Effector memory CD8-positive, alpha-beta T cell (primary cell): ENCODE measurements at regions not wholly inside any gene's neighbourhood (a gene's known extent, or its start where the extent isn't known, plus 50 kb on each side); places are given as distances from the start of the nearest gene placed in this dataset.
"Not testable (repeated sequence)": the region's sequence is repeated elsewhere in the genome, so short reads cannot be mapped to it uniquely, and the experiment has no call there.

Source experiments
- ATAC-seq: fragments of 150-1000 bp; cut with Tn5 transposase; replicated peaks from 2 replicates; pipeline ENCODE4 v1.10.0; 2021; ENCODE audit warnings: mild to moderate bottlenecking, moderate library complexity
- DNase-seq, 3 experiments: peaks; one replicate each; pipeline ENCODE4 v3.0.0; 2021
- H3K27ac Mint-ChIP-seq, 2 donors: one replicate each; pipeline ENCODE4 v1.8.0; 2022; ENCODE audit warnings: mild to moderate bottlenecking in 2 of 2, mixed read lengths in 2 of 2, moderate library complexity in 2 of 2
- H3K27me3 Mint-ChIP-seq, 2 donors: one replicate each; pipeline ENCODE4 v1.8.0; 2022; ENCODE audit warnings: mixed read lengths in 2 of 2
- H3K36me3 Mint-ChIP-seq: one replicate; pipeline ENCODE4 v1.8.0; 2022; ENCODE audit warnings: mild to moderate bottlenecking, moderate library complexity, mixed read lengths; ENCODE audit not compliant: insufficient read depth
- H3K4me1 Mint-ChIP-seq, 2 donors: one replicate each; pipeline ENCODE4 v1.8.0; 2022; ENCODE audit warnings: low read depth in 2 of 2, mixed read lengths in 2 of 2
- H3K4me3 Mint-ChIP-seq, 2 donors: one replicate each; pipeline ENCODE4 v1.8.0; 2022; ENCODE audit warnings: mild to moderate bottlenecking in 2 of 2, mixed read lengths in 2 of 2, moderate library complexity in 2 of 2
- H3K9me3 Mint-ChIP-seq, 2 donors: one replicate each; pipeline ENCODE4 v1.8.0; 2022; ENCODE audit warnings: mixed read lengths in 2 of 2

- not testable (repeated sequence) for H3K4me1 Mint-ChIP-seq, H3K27me3 Mint-ChIP-seq, DNase-seq, H3K4me3 Mint-ChIP-seq, H3K36me3 Mint-ChIP-seq, H3K9me3 Mint-ChIP-seq, ATAC-seq, H3K27ac Mint-ChIP-seq
Measured at GRCh38 chr13:82045316-82045715, 1704.4 kb upstream of the SPRY2 start.

GRCh38 chr13:82036602-82037001 is 1695.7 kb upstream of the SPRY2 start:
- ATAC-seq (no peak), DNase-seq (no peak)
- H3K27ac Mint-ChIP-seq = no peak overlapping the region
- no peaks in the 10 kb centered on the region for H3K36me3 Mint-ChIP-seq
- no peaks in the 10 kb centered on the region for H3K27me3 Mint-ChIP-seq
- no peaks in the 10 kb centered on the region for H3K4me1 Mint-ChIP-seq
- peaks cover 2 to 6% of the 10 kb centered on the region in 2 donors for H3K9me3 Mint-ChIP-seq
- H3K4me3 Mint-ChIP-seq = no peak overlapping the region

- no peak overlapping the region for H3K27ac Mint-ChIP-seq
- H3K27me3 Mint-ChIP-seq = no peaks in the 10 kb centered on the region
- H3K36me3 Mint-ChIP-seq = no peaks in the 10 kb centered on the region
- no peak for DNase-seq
- no peaks in the 10 kb centered on the region for H3K4me1 Mint-ChIP-seq
- H3K9me3 Mint-ChIP-seq = peaks cover 6 to 7% of the 10 kb centered on the region in 2 donors
- ATAC-seq = no peak
- H3K4me3 Mint-ChIP-seq = no peak overlapping the region
Measured at GRCh38 chr13:82011355-82011754, 1670.4 kb upstream of the SPRY2 start.

GRCh38 chr13:82010780-82011179 is 1669.9 kb upstream of the SPRY2 start:
- H3K4me3 Mint-ChIP-seq = no peak overlapping the region
- no peaks in the 10 kb centered on the region for H3K36me3 Mint-ChIP-seq
- H3K9me3 Mint-ChIP-seq = peaks cover 6 to 7% of the 10 kb centered on the region in 2 donors
- H3K4me1 Mint-ChIP-seq = no peaks in the 10 kb centered on the region
- ATAC-seq (no peak), DNase-seq (no peak)
- no peak overlapping the region for H3K27ac Mint-ChIP-seq
- H3K27me3 Mint-ChIP-seq = no peaks in the 10 kb centered on the region

GRCh38 chr13:82002710-82003109 is 1661.8 kb upstream of the SPRY2 start:
- no peak overlapping the region for H3K4me3 Mint-ChIP-seq
- ATAC-seq (no peak), DNase-seq (no peak)
- H3K9me3 Mint-ChIP-seq = no peaks in the 10 kb centered on the region
- H3K27me3 Mint-ChIP-seq = no peaks in the 10 kb centered on the region
- H3K27ac Mint-ChIP-seq = no peak overlapping the region
- peaks cover 3% of the 10 kb centered on the region for H3K36me3 Mint-ChIP-seq
- H3K4me1 Mint-ChIP-seq = no peaks in the 10 kb centered on the region

GRCh38 chr13:81995316-81995715 is 1654.4 kb upstream of the SPRY2 start:
- Mint-ChIP-seq H3K4me1 (no peaks in the 10 kb centered on the region), H3K27me3 (no peaks in the 10 kb centered on the region), H3K4me3 (no peak overlapping the region), H3K36me3 (no peaks in the 10 kb centered on the region), H3K9me3 (no peaks in the 10 kb centered on the region), H3K27ac (no peak overlapping the region)
- DNase-seq = no peak
- ATAC-seq = no peak

- Mint-ChIP-seq H3K27me3 (no peaks in the 10 kb centered on the region), H3K4me1 (no peaks in the 10 kb centered on the region), H3K36me3 (peaks cover 2% of the 10 kb centered on the region), H3K4me3 (no peak overlapping the region), H3K9me3 (peaks cover 0 to 5% of the 10 kb centered on the region in 2 donors), H3K27ac (no peak overlapping the region)
- ATAC-seq (no peak), DNase-seq (no peak)
Measured at GRCh38 chr13:81990652-81991051, 1649.7 kb upstream of the SPRY2 start.

GRCh38 chr13:81988567-81988966 is 1647.6 kb upstream of the SPRY2 start:
- Mint-ChIP-seq H3K27me3 (no peaks in the 10 kb centered on the region), H3K9me3 (peaks cover 0 to 7% of the 10 kb centered on the region in 2 donors), H3K27ac (no peak overlapping the region), H3K4me3 (no peak overlapping the region), H3K4me1 (no peaks in the 10 kb centered on the region), H3K36me3 (peaks cover 2% of the 10 kb centered on the region)
- no peak for DNase-seq
- ATAC-seq = no peak

GRCh38 chr13:81987677-81988357 is 1646.9 kb upstream of the SPRY2 start:
- Mint-ChIP-seq H3K27ac (no peak overlapping the region), H3K36me3 (peaks cover 2% of the 10 kb centered on the region), H3K4me3 (no peak overlapping the region), H3K4me1 (no peaks in the 10 kb centered on the region), H3K9me3 (peaks cover 0 to 7% of the 10 kb centered on the region in 2 donors), H3K27me3 (no peaks in the 10 kb centered on the region)
- ATAC-seq (no peak), DNase-seq (no peak)

- no peaks in the 10 kb centered on the region for H3K4me1 Mint-ChIP-seq
- ATAC-seq = no peak
Measured at GRCh38 chr13:81987159-81987558, 1646.2 kb upstream of the SPRY2 start.

GRCh38 chr13:81986308-81986707 is 1645.4 kb upstream of the SPRY2 start:
- no peak overlapping the region for H3K4me3 Mint-ChIP-seq
- ATAC-seq (no peak), DNase-seq (no peak)
- H3K9me3 Mint-ChIP-seq = peaks cover 0 to 7% of the 10 kb centered on the region in 2 donors
- no peaks in the 10 kb centered on the region for H3K27me3 Mint-ChIP-seq
- H3K4me1 Mint-ChIP-seq = no peaks in the 10 kb centered on the region
- no peak overlapping the region for H3K27ac Mint-ChIP-seq
- H3K36me3 Mint-ChIP-seq = peaks cover 2% of the 10 kb centered on the region

More at GRCh38 chr13:81987159-81987558, 1646.2 kb upstream of the SPRY2 start:
- Mint-ChIP-seq H3K4me3 (no peak overlapping the region), H3K27ac (no peak overlapping the region), H3K9me3 (peaks cover 0 to 7% of the 10 kb centered on the region in 2 donors), H3K27me3 (no peaks in the 10 kb centered on the region), H3K36me3 (peaks cover 2% of the 10 kb centered on the region)
- no peak for DNase-seq

- no peaks in the 10 kb centered on the region for H3K36me3 Mint-ChIP-seq
- ATAC-seq = no peak
- H3K4me3 Mint-ChIP-seq = no peak overlapping the region
- H3K4me1 Mint-ChIP-seq = no peaks in the 10 kb centered on the region
- DNase-seq = no peak
- H3K27me3 Mint-ChIP-seq = no peaks in the 10 kb centered on the region
- peaks cover 0 to 1% of the 10 kb centered on the region in 2 donors for H3K9me3 Mint-ChIP-seq
- no peak overlapping the region for H3K27ac Mint-ChIP-seq
Measured at GRCh38 chr13:81957121-81957520, 1616.2 kb upstream of the SPRY2 start.

- H3K27me3 Mint-ChIP-seq = no peaks in the 10 kb centered on the region
- no peaks in the 10 kb centered on the region for H3K4me1 Mint-ChIP-seq
- peaks cover 4 to 16% of the 10 kb centered on the region in 2 donors for H3K9me3 Mint-ChIP-seq
- no peak overlapping the region for H3K4me3 Mint-ChIP-seq
- H3K27ac Mint-ChIP-seq = no peak overlapping the region
- no peaks in the 10 kb centered on the region for H3K36me3 Mint-ChIP-seq
- no peak for ATAC-seq
- DNase-seq = no peak
Measured at GRCh38 chr13:81929988-81930387, 1589.1 kb upstream of the SPRY2 start.

GRCh38 chr13:81927347-81927746 is 1586.4 kb upstream of the SPRY2 start:
- H3K27me3 Mint-ChIP-seq = no peaks in the 10 kb centered on the region
- ATAC-seq = no peak
- DNase-seq = no peak
- H3K4me3 Mint-ChIP-seq = no peak overlapping the region
- no peaks in the 10 kb centered on the region for H3K36me3 Mint-ChIP-seq
- H3K9me3 Mint-ChIP-seq = peaks cover 4 to 9% of the 10 kb centered on the region in 2 donors
- no peaks in the 10 kb centered on the region for H3K4me1 Mint-ChIP-seq
- H3K27ac Mint-ChIP-seq = no peak overlapping the region
